ENCODE measurements at regions not wholly inside any gene's neighbourhood (a gene's known extent, or its start where the extent isn't known, plus 50 kb on each side); places are given as distances from the start of the nearest gene placed in this dataset.

GRCh38 chr16:86353948-86354347 lies 156.4 kb upstream of the FOXF1 start:
- TF ChIP-seq POLR2A (IDR thresholded peaks at IDR 0.05) (no peak), CTCF (IDR thresholded peaks at IDR 0.05) (no peak)

Data from sigmoid colon (tissue), 3 donors.